ENCODE measurements at regions not wholly inside any gene's neighbourhood (a gene's known extent, or its start where the extent isn't known, plus 50 kb on each side); places are given as distances from the start of the nearest gene placed in this dataset.

DNA sequence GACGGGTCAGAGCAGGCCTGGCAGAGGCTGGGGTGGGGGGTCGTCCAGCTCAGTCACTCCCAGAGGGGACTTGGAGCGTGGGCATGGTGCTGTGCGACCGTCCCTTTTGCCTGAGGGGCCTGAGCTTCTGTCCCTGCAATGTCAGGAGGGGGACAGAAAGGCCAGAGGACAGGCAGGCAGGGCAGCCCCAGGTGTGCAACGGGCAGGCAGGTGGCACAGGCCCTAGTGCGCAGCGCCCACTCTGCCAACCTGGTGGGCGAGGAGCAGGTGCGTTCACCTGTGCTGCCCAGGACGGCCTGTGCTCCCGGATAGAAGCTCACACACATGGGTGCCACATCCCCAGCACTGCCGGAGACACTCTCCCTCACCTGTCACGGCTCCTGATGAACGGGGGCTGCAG is 78.7 kb upstream of the SLCO4A1 start:
- DNase-seq (ENCODE audit: unreplicated experiment) = no peak
- Mint-ChIP-seq H3K27me3 (ENCODE audit: insufficient read depth, unreplicated experiment) (peaks cover 34% of the 10 kb centered on the region), H3K27ac (ENCODE audit: low read depth, unreplicated experiment) (no peak overlapping the region), H3K36me3 (ENCODE audit: insufficient read depth, unreplicated experiment) (no peaks in the 10 kb centered on the region), H3K4me3 (ENCODE audit: unreplicated experiment) (no peak overlapping the region), H3K4me1 (ENCODE audit: insufficient read depth, unreplicated experiment) (no peaks in the 10 kb centered on the region), H3K9me3 (ENCODE audit: unreplicated experiment) (no peaks in the 10 kb centered on the region)
- ChIA-PET POLR2A (no interaction called here), CTCF (no interaction called here)
- no TSS peak for BruUV-seq (replicated peaks)
- TF ChIP-seq, protein P1, sequence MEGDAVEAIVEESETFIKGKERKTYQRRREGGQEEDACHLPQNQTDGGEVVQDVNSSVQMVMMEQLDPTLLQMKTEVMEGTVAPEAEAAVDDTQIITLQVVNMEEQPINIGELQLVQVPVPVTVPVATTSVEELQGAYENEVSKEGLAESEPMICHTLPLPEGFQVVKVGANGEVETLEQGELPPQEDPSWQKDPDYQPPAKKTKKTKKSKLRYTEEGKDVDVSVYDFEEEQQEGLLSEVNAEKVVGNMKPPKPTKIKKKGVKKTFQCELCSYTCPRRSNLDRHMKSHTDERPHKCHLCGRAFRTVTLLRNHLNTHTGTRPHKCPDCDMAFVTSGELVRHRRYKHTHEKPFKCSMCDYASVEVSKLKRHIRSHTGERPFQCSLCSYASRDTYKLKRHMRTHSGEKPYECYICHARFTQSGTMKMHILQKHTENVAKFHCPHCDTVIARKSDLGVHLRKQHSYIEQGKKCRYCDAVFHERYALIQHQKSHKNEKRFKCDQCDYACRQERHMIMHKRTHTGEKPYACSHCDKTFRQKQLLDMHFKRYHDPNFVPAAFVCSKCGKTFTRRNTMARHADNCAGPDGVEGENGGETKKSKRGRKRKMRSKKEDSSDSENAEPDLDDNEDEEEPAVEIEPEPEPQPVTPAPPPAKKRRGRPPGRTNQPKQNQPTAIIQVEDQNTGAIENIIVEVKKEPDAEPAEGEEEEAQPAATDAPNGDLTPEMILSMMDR (IDR thresholded peaks at IDR 0.05; ENCODE audit: unreplicated experiment) = no peak
- intact Hi-C loops (cut with micrococcal nuclease) = no loop called here

DNA sequence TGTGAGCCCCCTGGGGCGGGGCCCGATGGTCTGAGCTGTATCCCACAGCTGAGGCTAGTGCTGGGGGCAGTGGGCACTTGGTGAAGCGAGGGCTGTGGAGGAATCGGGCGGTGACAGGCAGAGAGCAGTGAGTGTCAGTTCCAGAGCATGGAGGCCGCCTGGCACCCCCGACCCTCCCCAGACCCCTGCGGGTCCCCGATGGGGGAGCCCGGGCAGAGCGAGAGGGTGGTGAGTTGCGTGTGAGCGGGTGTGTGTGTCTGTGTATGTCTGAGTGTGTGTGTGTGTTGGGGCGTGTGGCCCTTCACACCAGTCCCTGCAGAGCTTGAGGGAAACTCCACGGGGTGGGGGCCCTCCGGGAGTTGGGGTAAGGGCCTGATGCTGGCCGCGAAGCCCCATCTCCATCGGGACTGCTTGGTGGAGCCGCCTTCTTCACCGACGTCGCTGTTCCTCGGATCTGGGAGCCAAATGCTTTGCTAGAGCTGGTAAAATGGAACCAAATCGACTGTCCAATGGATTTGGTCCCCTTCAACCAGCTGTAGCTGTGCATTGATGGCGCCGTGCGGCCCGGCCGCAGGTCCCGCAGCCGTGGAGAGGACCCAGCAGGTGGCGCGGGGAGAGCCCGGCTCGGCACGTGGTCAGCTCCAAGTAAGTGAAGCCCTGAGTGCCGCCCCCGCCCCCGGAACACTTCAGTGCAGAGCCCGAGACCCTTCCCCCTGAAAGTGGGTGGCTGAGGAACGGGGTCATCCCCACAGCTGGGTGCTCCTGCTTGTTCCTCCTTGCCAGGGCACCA is 77.7 kb upstream of the SLCO4A1 start:
- H3K4me1 Mint-ChIP-seq (ENCODE audit: insufficient read depth, unreplicated experiment) = no peaks in the 10 kb centered on the region
- no peaks in the 10 kb centered on the region for H3K36me3 Mint-ChIP-seq (ENCODE audit: insufficient read depth, unreplicated experiment)
- peaks cover 41% of the 10 kb centered on the region for H3K27me3 Mint-ChIP-seq (ENCODE audit: insufficient read depth, unreplicated experiment)
- DNase-seq (ENCODE audit: unreplicated experiment) = no peak
- intact Hi-C loops (cut with micrococcal nuclease) = no loop called here
- no TSS peak for BruUV-seq (replicated peaks)
- no peak overlapping the region for H3K27ac Mint-ChIP-seq (ENCODE audit: low read depth, unreplicated experiment)
- TF ChIP-seq, protein P1 (IDR thresholded peaks at IDR 0.05; ENCODE audit: unreplicated experiment) = no peak
- ChIA-PET CTCF (interaction anchor here (0.7 kb wide), 1 partner anchor 906 kb away, joined by 4 read pairs; no protein-coding TSS in a partner anchor), POLR2A (no interaction called here)
- H3K9me3 Mint-ChIP-seq (ENCODE audit: unreplicated experiment) = no peaks in the 10 kb centered on the region
- H3K4me3 Mint-ChIP-seq (ENCODE audit: unreplicated experiment) = no peak overlapping the region

DNA sequence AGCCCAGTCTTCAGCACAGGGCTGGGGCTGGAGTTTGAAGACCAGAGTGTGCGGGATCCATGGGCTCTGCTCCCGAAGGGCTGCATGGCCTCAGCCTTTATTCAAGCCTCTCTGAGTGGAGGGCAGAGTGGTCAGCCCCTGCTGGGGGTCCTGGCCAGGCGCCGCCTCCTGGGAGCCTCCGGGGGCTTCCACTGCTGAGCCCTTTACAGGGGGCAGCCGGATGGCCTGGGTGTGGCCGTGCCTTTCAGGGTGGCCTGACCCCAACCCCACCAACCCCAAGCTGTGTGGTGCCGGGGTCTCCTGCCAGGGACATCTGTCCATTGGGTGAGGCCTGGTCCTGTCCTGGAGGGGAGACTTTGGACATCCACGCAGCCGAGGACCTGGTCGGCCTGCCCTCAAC is 76.0 kb upstream of the SLCO4A1 start:
- Mint-ChIP-seq H3K4me3 (ENCODE audit: unreplicated experiment) (no peak overlapping the region), H3K27ac (ENCODE audit: low read depth, unreplicated experiment) (no peak overlapping the region), H3K36me3 (ENCODE audit: insufficient read depth, unreplicated experiment) (no peaks in the 10 kb centered on the region), H3K4me1 (ENCODE audit: insufficient read depth, unreplicated experiment) (no peaks in the 10 kb centered on the region), H3K9me3 (ENCODE audit: unreplicated experiment) (no peaks in the 10 kb centered on the region), H3K27me3 (ENCODE audit: insufficient read depth, unreplicated experiment) (peaks cover 49% of the 10 kb centered on the region)
- ChIA-PET POLR2A (no interaction called here), CTCF (no interaction called here)
- TF ChIP-seq, protein P1 (IDR thresholded peaks at IDR 0.05; ENCODE audit: unreplicated experiment) = no peak
- intact Hi-C loops (cut with micrococcal nuclease) = no loop called here
- no peak for DNase-seq (ENCODE audit: unreplicated experiment)
- no TSS peak for BruUV-seq (replicated peaks)

DNA sequence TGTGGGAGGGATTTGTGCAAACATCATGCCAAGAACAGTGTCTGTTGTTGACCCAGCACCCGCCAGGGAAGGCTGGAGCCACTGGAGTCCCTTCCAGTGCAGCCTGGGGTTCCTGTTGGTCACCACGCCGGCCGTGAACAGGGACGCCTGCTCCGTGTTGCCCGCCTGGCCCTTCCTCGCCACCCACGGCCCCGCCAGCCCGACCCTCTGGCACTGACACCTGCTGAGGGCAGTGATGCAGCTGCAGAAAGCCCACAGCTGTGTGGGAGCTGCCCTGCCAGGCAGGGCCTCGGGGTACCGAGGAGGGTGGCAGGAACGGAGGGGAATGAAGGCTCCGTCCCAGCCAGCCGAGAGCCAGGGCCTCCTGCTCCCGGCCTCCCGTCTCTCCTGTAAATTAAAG is 75.5 kb upstream of the SLCO4A1 start:
- intact Hi-C loops (cut with micrococcal nuclease) = no loop called here
- Mint-ChIP-seq H3K4me3 (ENCODE audit: unreplicated experiment) (no peak overlapping the region), H3K36me3 (ENCODE audit: insufficient read depth, unreplicated experiment) (no peaks in the 10 kb centered on the region), H3K4me1 (ENCODE audit: insufficient read depth, unreplicated experiment) (no peaks in the 10 kb centered on the region), H3K9me3 (ENCODE audit: unreplicated experiment) (no peaks in the 10 kb centered on the region), H3K27ac (ENCODE audit: low read depth, unreplicated experiment) (no peak overlapping the region), H3K27me3 (ENCODE audit: insufficient read depth, unreplicated experiment) (peaks cover 44% of the 10 kb centered on the region)
- DNase-seq (ENCODE audit: unreplicated experiment) = no peak
- TF ChIP-seq, protein P1 (IDR thresholded peaks at IDR 0.05; ENCODE audit: unreplicated experiment) = no peak
- ChIA-PET POLR2A (no interaction called here), CTCF (no interaction called here)
- BruUV-seq (replicated peaks) = no TSS peak
